ENCODE measurements at regions not wholly inside any gene's neighbourhood (a gene's known extent, or its start where the extent isn't known, plus 50 kb on each side); places are given as distances from the start of the nearest gene placed in this dataset.

DNA sequence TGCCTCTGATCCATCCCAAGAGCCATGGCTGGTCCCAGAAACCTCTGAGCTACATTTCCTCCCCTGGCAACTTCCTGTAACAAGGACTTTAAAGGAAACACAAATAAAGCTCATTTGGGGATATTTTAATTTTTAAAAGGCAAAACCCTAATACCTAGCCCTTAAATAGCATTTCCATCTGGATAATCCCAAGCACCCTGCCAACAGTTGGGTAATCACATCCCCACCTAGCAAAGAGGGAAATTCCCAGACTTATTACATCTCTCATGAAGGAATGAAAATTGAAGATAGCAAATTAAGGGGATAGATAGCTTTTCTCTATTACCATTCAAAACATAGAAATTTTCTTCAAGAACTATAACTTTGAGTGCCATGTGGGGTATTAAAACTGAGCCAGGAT is 213.7 kb upstream of the BMP4 start:
- no peak overlapping the region for H3K4me3 Mint-ChIP-seq
- peaks cover 0 to 6% (median 0%) of the 10 kb centered on the region in 7 donors for H3K9me3 Mint-ChIP-seq
- DNase-seq (no peak), ATAC-seq (ENCODE audit: low read depth in 2 of 2) (no peak)
- H3K27me3 ChIP-seq (ENCODE audit: control insufficient read depth, insufficient read depth, low read length) = peaks cover 7% of the 10 kb centered on the region
- no peak overlapping the region for H3K27ac ChIP-seq (ENCODE audit: insufficient read depth, low read length, poor library complexity, severe bottlenecking)
- no peak overlapping the region for H3K4me3 ChIP-seq (ENCODE audit: low read depth, low read length)
- H3K27me3 Mint-ChIP-seq = peaks cover 22% of the 10 kb centered on the region
- no peaks in the 10 kb centered on the region for H3K9me3 ChIP-seq (ENCODE audit: control insufficient read depth in 2 of 2, low read length in 2 of 2)
- H3K36me3 ChIP-seq (ENCODE audit: control insufficient read depth, insufficient read depth, low read length) = no peaks in the 10 kb centered on the region
- H3K4me1 Mint-ChIP-seq = no peaks in the 10 kb centered on the region
- no peak overlapping the region for H3K27ac Mint-ChIP-seq
- H3K4me1 ChIP-seq (ENCODE audit: control insufficient read depth, insufficient read depth, low read length, poor library complexity, severe bottlenecking) = no peaks in the 10 kb centered on the region
- H3K36me3 Mint-ChIP-seq = no peaks in the 10 kb centered on the region

DNA sequence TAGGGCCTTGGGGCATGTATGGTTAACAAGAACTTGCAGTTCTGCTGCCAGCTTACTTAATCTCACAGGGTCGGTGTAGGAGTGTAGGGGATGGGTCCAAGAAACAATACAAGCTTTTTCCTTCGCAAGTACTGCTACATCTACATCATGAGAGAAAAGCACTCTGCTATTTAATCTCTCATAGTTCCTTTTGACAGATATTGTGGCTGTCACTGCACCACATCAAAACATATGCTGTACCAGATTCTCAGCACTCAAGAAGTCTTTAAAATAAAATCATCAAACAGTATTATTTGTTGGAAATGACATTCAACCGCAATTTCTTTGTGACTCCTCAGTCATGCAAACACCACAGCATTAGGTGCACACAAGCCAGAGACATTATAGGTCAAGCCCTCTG is 215.5 kb upstream of the BMP4 start:
- H3K36me3 Mint-ChIP-seq = no peaks in the 10 kb centered on the region
- Histone ChIP-seq H3K27me3 (ENCODE audit: control insufficient read depth, insufficient read depth, low read length) (peaks cover 7% of the 10 kb centered on the region), H3K9me3 (ENCODE audit: control insufficient read depth in 2 of 2, low read length in 2 of 2) (no peaks in the 10 kb centered on the region), H3K4me1 (ENCODE audit: control insufficient read depth, insufficient read depth, low read length, poor library complexity, severe bottlenecking) (no peaks in the 10 kb centered on the region), H3K36me3 (ENCODE audit: control insufficient read depth, insufficient read depth, low read length) (no peaks in the 10 kb centered on the region), H3K4me3 (ENCODE audit: low read depth, low read length) (no peak overlapping the region), H3K27ac (ENCODE audit: insufficient read depth, low read length, poor library complexity, severe bottlenecking) (no peak overlapping the region)
- H3K4me3 Mint-ChIP-seq = no peak overlapping the region
- ATAC-seq (ENCODE audit: low read depth in 2 of 2) = no peak
- H3K9me3 Mint-ChIP-seq = peaks cover 0 to 3% (median 0%) of the 10 kb centered on the region in 7 donors
- peaks cover 29% of the 10 kb centered on the region for H3K27me3 Mint-ChIP-seq
- no peaks in the 10 kb centered on the region for H3K4me1 Mint-ChIP-seq
- no peak for DNase-seq
- no peak overlapping the region for H3K27ac Mint-ChIP-seq

DNA sequence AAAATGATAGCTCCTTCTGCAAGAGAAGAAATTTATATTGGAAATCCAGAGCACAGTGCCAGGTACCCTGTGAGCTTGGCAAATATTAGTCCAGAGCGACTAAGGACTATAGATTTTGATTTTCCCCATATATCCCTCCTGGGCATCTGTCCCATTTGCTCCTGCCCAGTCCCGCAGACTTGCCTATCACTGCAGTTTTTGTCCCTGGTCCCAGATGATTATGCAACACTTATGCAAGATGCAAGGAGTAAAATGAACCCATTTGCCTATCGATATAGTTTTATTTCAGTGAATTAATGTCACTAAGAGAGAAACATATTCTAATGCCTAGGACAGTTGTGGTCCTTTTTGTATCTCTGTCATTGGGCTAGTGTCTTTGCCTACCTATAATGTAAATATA is 215.9 kb upstream of the BMP4 start:
- Mint-ChIP-seq H3K27ac (no peak overlapping the region), H3K4me3 (no peak overlapping the region), H3K9me3 (peaks cover 0 to 3% (median 0%) of the 10 kb centered on the region in 7 donors), H3K36me3 (no peaks in the 10 kb centered on the region), H3K4me1 (no peaks in the 10 kb centered on the region), H3K27me3 (peaks cover 33% of the 10 kb centered on the region)
- Histone ChIP-seq H3K27me3 (ENCODE audit: control insufficient read depth, insufficient read depth, low read length) (peaks cover 7% of the 10 kb centered on the region), H3K4me1 (ENCODE audit: control insufficient read depth, insufficient read depth, low read length, poor library complexity, severe bottlenecking) (no peaks in the 10 kb centered on the region), H3K27ac (ENCODE audit: insufficient read depth, low read length, poor library complexity, severe bottlenecking) (no peak overlapping the region), H3K9me3 (ENCODE audit: control insufficient read depth in 2 of 2, low read length in 2 of 2) (no peaks in the 10 kb centered on the region), H3K4me3 (ENCODE audit: low read depth, low read length) (no peak overlapping the region), H3K36me3 (ENCODE audit: control insufficient read depth, insufficient read depth, low read length) (no peaks in the 10 kb centered on the region)
- ATAC-seq (ENCODE audit: low read depth in 2 of 2) (no peak), DNase-seq (no peak)

DNA sequence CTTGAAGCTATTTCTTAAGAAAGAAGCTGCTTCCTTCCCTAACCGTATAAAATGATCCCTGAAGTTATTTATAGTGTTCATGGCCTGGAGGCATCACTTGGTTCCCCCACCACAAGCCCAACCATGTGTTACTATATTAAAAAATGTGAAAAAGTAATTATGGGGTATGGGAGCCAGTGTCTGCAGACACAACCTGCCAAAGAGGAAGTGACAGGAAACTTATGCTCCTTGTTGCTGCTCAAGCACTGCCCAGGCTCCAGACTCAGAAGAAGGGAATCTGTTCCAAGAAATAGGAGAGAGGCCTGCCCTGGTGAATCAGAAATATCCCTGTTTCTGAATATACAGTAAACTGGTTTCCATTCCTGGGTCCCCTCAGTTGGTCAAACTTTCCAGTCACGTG is 217.2 kb upstream of the BMP4 start:
- peaks cover 0 to 3% (median 0%) of the 10 kb centered on the region in 7 donors for H3K9me3 Mint-ChIP-seq
- no peaks in the 10 kb centered on the region for H3K9me3 ChIP-seq (ENCODE audit: control insufficient read depth in 2 of 2, low read length in 2 of 2)
- H3K27me3 Mint-ChIP-seq = peaks cover 24% of the 10 kb centered on the region
- no peak overlapping the region for H3K4me3 ChIP-seq (ENCODE audit: low read depth, low read length)
- H3K27ac ChIP-seq (ENCODE audit: insufficient read depth, low read length, poor library complexity, severe bottlenecking) = no peak overlapping the region
- no peaks in the 10 kb centered on the region for H3K36me3 ChIP-seq (ENCODE audit: control insufficient read depth, insufficient read depth, low read length)
- no peaks in the 10 kb centered on the region for H3K36me3 Mint-ChIP-seq
- peaks cover 6% of the 10 kb centered on the region for H3K27me3 ChIP-seq (ENCODE audit: control insufficient read depth, insufficient read depth, low read length)
- H3K4me1 Mint-ChIP-seq = no peaks in the 10 kb centered on the region
- no peaks in the 10 kb centered on the region for H3K4me1 ChIP-seq (ENCODE audit: control insufficient read depth, insufficient read depth, low read length, poor library complexity, severe bottlenecking)
- DNase-seq (no peak), ATAC-seq (ENCODE audit: low read depth in 2 of 2) (no peak)
- H3K4me3 Mint-ChIP-seq = no peak overlapping the region
- no peak overlapping the region for H3K27ac Mint-ChIP-seq

DNA sequence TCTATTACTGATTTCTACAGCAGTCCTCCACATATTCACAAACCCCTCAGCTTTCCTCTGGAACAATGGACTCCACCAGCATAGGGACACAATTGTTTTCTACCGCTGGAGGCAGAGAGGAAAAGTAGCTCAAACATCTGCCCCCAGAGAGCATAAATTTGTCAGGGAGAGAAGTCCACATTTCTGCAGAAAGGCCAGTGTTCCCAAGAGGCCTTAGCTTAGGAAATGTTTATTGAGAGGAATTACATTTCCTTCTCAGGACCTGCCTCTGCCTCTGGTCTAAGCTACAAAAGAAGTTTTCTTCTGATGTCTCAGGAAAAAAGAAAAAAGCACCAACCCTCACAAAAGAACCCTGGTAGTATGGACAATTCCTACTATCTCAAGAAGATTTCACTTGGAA is 217.8 kb upstream of the BMP4 start:
- peaks cover 24% of the 10 kb centered on the region for H3K27me3 Mint-ChIP-seq
- H3K27ac Mint-ChIP-seq = no peak overlapping the region
- DNase-seq (no peak), ATAC-seq (ENCODE audit: low read depth in 2 of 2) (no peak)
- H3K9me3 Mint-ChIP-seq = peaks cover 0 to 3% (median 0%) of the 10 kb centered on the region in 7 donors
- Histone ChIP-seq H3K4me3 (ENCODE audit: low read depth, low read length) (no peak overlapping the region), H3K27ac (ENCODE audit: insufficient read depth, low read length, poor library complexity, severe bottlenecking) (no peak overlapping the region), H3K36me3 (ENCODE audit: control insufficient read depth, insufficient read depth, low read length) (no peaks in the 10 kb centered on the region), H3K9me3 (ENCODE audit: control insufficient read depth in 2 of 2, low read length in 2 of 2) (no peaks in the 10 kb centered on the region), H3K27me3 (ENCODE audit: control insufficient read depth, insufficient read depth, low read length) (peaks cover 6% of the 10 kb centered on the region), H3K4me1 (ENCODE audit: control insufficient read depth, insufficient read depth, low read length, poor library complexity, severe bottlenecking) (no peaks in the 10 kb centered on the region)
- no peak overlapping the region for H3K4me3 Mint-ChIP-seq
- H3K36me3 Mint-ChIP-seq = no peaks in the 10 kb centered on the region
- H3K4me1 Mint-ChIP-seq = no peaks in the 10 kb centered on the region

DNA sequence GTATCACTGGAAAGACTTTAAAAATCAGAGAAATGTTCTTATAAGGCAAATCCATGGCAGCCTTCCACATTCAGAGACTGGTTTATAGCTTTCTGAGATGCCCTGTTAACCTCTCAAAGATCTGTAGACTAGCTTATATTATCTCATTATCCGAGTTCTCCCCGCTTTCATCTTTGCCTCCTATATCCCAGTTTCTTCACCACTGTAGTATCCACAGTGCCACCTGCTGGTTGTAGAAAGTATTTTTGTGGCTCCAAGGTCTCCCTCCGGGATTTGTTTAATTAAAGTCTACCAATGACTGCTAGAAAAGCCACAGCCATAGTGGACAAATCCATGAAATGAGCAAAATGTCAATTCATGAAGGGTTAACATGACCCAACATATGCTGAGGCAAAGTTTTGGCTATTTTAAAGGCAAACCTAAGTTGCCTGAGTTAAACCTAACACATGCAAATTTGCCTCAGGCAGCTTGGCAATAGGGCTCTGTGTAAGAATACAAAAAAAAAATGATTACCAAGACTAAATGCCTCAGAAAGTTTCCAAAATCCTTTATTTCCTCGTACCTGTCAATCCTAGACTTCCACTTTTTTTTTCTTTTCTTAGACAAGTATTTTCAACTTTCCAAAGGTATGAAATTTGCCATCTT is 218.8 kb upstream of the BMP4 start:
- Mint-ChIP-seq H3K27ac (no peak overlapping the region), H3K27me3 (peaks cover 24% of the 10 kb centered on the region), H3K36me3 (no peaks in the 10 kb centered on the region), H3K9me3 (peaks cover 0 to 4% (median 0%) of the 10 kb centered on the region in 7 donors), H3K4me3 (no peak overlapping the region), H3K4me1 (no peaks in the 10 kb centered on the region)
- DNase-seq = peak in 2 of 3 donors; percentile 13 to 49
- no peaks in the 10 kb centered on the region for H3K36me3 ChIP-seq (ENCODE audit: control insufficient read depth, insufficient read depth, low read length)
- no peaks in the 10 kb centered on the region for H3K4me1 ChIP-seq (ENCODE audit: control insufficient read depth, insufficient read depth, low read length, poor library complexity, severe bottlenecking)
- no peaks in the 10 kb centered on the region for H3K9me3 ChIP-seq (ENCODE audit: control insufficient read depth in 2 of 2, low read length in 2 of 2)
- no peak overlapping the region for H3K27ac ChIP-seq (ENCODE audit: insufficient read depth, low read length, poor library complexity, severe bottlenecking)
- no peak for ATAC-seq (ENCODE audit: low read depth in 2 of 2)
- H3K27me3 ChIP-seq (ENCODE audit: control insufficient read depth, insufficient read depth, low read length) = peaks cover 1% of the 10 kb centered on the region
- H3K4me3 ChIP-seq (ENCODE audit: low read depth, low read length) = no peak overlapping the region

DNA sequence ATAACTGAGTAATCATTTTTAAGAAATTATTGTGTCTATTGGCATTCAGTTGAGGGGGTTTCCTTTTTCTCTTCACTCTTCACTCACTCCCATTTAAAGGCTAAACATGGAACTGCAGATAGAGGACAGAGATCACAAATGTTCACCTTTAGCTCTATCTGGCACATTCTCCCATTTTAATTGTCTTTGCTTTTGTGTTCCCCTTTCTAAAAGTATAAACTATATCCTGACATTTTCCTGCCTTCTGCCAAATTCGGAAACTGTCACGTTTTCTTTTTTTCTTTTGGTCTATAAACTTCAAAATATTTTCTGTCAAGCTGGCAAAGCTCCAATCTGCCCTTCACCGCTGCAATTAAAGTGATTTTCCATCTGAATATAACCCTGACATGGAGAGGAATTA is 219.8 kb upstream of the CDKN3 start:
- H3K27ac Mint-ChIP-seq = no peak overlapping the region
- H3K4me1 Mint-ChIP-seq = no peaks in the 10 kb centered on the region
- DNase-seq (no peak), ATAC-seq (ENCODE audit: low read depth in 2 of 2) (no peak)
- Histone ChIP-seq H3K27ac (ENCODE audit: insufficient read depth, low read length, poor library complexity, severe bottlenecking) (no peak overlapping the region), H3K36me3 (ENCODE audit: control insufficient read depth, insufficient read depth, low read length) (no peaks in the 10 kb centered on the region), H3K27me3 (ENCODE audit: control insufficient read depth, insufficient read depth, low read length) (peaks cover under 1% of the 10 kb centered on the region), H3K9me3 (ENCODE audit: control insufficient read depth in 2 of 2, low read length in 2 of 2) (no peaks in the 10 kb centered on the region), H3K4me1 (ENCODE audit: control insufficient read depth, insufficient read depth, low read length, poor library complexity, severe bottlenecking) (no peaks in the 10 kb centered on the region), H3K4me3 (ENCODE audit: low read depth, low read length) (no peak overlapping the region)
- H3K36me3 Mint-ChIP-seq = no peaks in the 10 kb centered on the region
- no peak overlapping the region for H3K4me3 Mint-ChIP-seq
- peaks cover 0 to 2% (median 0%) of the 10 kb centered on the region in 7 donors for H3K9me3 Mint-ChIP-seq
- H3K27me3 Mint-ChIP-seq = peaks cover 19% of the 10 kb centered on the region
